ENCODE measurements at regions not wholly inside any gene's neighbourhood (a gene's known extent, or its start where the extent isn't known, plus 50 kb on each side); places are given as distances from the start of the nearest gene placed in this dataset.

DNA sequence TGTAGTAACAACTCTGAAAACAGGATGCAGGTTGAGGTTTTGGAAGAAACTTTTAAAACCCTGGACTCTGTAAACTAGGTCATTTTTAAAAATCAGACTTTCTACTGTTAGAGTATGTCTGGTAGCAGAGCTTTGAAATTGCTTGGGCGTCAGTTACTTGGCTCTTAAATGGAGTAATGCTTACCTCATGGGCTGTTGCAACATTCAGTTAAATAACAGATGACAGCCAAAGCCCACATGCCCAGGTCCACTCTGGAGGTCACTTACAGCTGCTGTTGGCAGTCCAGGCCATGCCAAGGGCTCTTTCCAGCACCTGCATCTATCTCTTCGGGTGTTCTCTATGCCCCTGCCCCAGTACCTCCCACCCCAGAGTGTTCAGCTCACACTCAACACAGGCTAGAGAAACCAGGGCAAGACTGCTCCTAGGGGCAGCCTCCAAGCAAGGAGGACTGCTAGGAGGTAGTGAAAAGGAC, 96.4 kb downstream of the BANF2 start:
- no peak for FAIRE-seq

DNA sequence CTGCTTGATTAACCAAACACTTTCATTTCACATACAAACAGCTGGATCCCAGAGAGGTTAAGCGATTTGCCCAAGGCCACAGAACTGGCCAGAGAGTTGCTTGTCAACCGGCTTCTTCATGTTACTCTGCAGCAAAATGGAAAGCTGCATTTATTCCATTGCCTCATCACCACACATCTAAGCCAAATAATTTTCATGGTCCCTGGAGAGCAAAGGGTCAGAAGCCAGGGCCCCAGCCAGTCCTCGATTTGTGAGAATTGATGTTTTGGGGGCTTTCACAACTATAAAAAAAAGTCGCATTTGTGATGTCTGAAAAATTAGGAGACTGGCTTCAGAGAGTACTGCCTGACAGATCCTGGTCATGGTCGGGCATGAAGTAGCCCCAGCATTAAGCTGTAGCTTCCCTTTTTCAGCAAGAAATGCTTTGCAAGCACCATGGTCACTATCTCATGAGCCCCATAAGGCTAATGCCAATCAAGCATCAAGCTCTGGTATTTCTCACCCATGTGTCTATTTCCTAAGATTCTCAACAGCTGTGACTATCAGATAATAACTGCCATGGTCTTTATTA, 95.8 kb downstream of the BANF2 start:
- Histone ChIP-seq H3K79me2 (ENCODE audit: insufficient read depth, low read length) (no peaks in the 10 kb centered on the region), H3K4me2 (ENCODE audit: low read length) (no peak overlapping the region), H2AFZ (ENCODE audit: low read depth, low read length) (no peak overlapping the region), H3K9me3 (ENCODE audit: insufficient read depth, low read depth, low read length) (no peaks in the 10 kb centered on the region), H3K27me3 (ENCODE audit: insufficient read depth, low read length) (no peaks in the 10 kb centered on the region), H3K36me3 (ENCODE audit: insufficient read depth, low read length) (no peaks in the 10 kb centered on the region), H4K20me1 (ENCODE audit: insufficient read depth, low read length) (no peaks in the 10 kb centered on the region), H3K9ac (ENCODE audit: low read length) (no peak overlapping the region), H3K4me3 (ENCODE audit: insufficient read depth, low read depth, low read length) (no peak overlapping the region), H3K27ac (ENCODE audit: low read depth, low read length) (no peak overlapping the region), H3K4me1 (ENCODE audit: insufficient read depth, low read length) (no peaks in the 10 kb centered on the region)
- no peak overlapping the region for H3K4me3 Mint-ChIP-seq (ENCODE audit: unreplicated experiment)
- peaks cover 6% of the 10 kb centered on the region for H3K4me1 Mint-ChIP-seq (ENCODE audit: low read depth, unreplicated experiment)
- no peak for DNase-seq (ENCODE audit: low read depth)
- no peak for TF ChIP-seq CTCF (IDR thresholded peaks at IDR 0.05; ENCODE audit: insufficient read depth, low read depth, low read length)
- TF ChIP-seq EZH2 (IDR thresholded peaks at IDR 0.05; ENCODE audit: insufficient read depth, low read length) = no peak
- peaks cover 11% of the 10 kb centered on the region for H3K9me3 Mint-ChIP-seq (ENCODE audit: unreplicated experiment)
- peaks cover 19% of the 10 kb centered on the region for H3K27me3 Mint-ChIP-seq (ENCODE audit: low read depth, unreplicated experiment)
- peaks cover 2% of the 10 kb centered on the region for H3K36me3 Mint-ChIP-seq (ENCODE audit: low read depth, unreplicated experiment)
- no peak overlapping the region for H3K27ac Mint-ChIP-seq (ENCODE audit: unreplicated experiment)
- no peak for FAIRE-seq

More for the DNA sequence above, 96.4 kb downstream of the BANF2 start:
- Histone ChIP-seq H3K27me3 (ENCODE audit: insufficient read depth, low read length) (no peaks in the 10 kb centered on the region), H3K9me3 (ENCODE audit: insufficient read depth, low read depth, low read length) (no peaks in the 10 kb centered on the region), H2AFZ (ENCODE audit: low read depth, low read length) (no peak overlapping the region), H3K4me1 (ENCODE audit: insufficient read depth, low read length) (no peaks in the 10 kb centered on the region), H3K4me2 (ENCODE audit: low read length) (no peak overlapping the region), H3K36me3 (ENCODE audit: insufficient read depth, low read length) (no peaks in the 10 kb centered on the region), H3K79me2 (ENCODE audit: insufficient read depth, low read length) (no peaks in the 10 kb centered on the region), H3K9ac (ENCODE audit: low read length) (no peak overlapping the region), H3K27ac (ENCODE audit: low read depth, low read length) (no peak overlapping the region), H4K20me1 (ENCODE audit: insufficient read depth, low read length) (no peaks in the 10 kb centered on the region), H3K4me3 (ENCODE audit: insufficient read depth, low read depth, low read length) (no peak overlapping the region)
- no peak for TF ChIP-seq CTCF (IDR thresholded peaks at IDR 0.05; ENCODE audit: insufficient read depth, low read depth, low read length)
- no peak for TF ChIP-seq EZH2 (IDR thresholded peaks at IDR 0.05; ENCODE audit: insufficient read depth, low read length)
- DNase-seq (ENCODE audit: low read depth) = peak; percentile 34
- Mint-ChIP-seq H3K27me3 (ENCODE audit: low read depth, unreplicated experiment) (peaks cover 18% of the 10 kb centered on the region), H3K4me3 (ENCODE audit: unreplicated experiment) (no peak overlapping the region), H3K4me1 (ENCODE audit: low read depth, unreplicated experiment) (peaks cover 6% of the 10 kb centered on the region), H3K27ac (ENCODE audit: unreplicated experiment) (no peak overlapping the region), H3K36me3 (ENCODE audit: low read depth, unreplicated experiment) (peaks cover 2% of the 10 kb centered on the region), H3K9me3 (ENCODE audit: unreplicated experiment) (peaks cover 11% of the 10 kb centered on the region)

DNA sequence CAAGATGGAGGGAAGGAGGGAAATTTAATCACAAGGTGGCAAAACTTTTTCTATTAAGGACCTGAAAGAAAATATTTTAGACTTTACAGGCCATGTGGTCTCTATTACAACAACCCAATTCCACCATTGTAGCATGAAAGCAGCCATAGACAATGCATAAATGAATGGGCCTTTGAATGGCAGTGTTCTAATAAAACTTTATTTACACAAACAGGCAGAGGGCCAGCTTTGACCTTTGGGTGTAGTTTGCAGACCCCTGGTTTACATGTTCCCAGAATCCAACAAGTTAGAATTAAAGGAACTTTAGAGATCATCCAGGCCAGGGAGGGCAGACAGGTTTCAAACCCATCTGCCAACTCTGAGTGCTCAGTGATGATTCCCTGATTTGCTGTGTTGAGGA, 95.2 kb downstream of the BANF2 start:
- no peak overlapping the region for H2AFZ ChIP-seq (ENCODE audit: low read depth, low read length)
- no peaks in the 10 kb centered on the region for H3K9me3 ChIP-seq (ENCODE audit: insufficient read depth, low read depth, low read length)
- no peaks in the 10 kb centered on the region for H3K4me1 ChIP-seq (ENCODE audit: insufficient read depth, low read length)
- no peaks in the 10 kb centered on the region for H3K79me2 ChIP-seq (ENCODE audit: insufficient read depth, low read length)
- no peak overlapping the region for H3K4me2 ChIP-seq (ENCODE audit: low read length)
- H4K20me1 ChIP-seq (ENCODE audit: insufficient read depth, low read length) = no peaks in the 10 kb centered on the region
- H3K36me3 ChIP-seq (ENCODE audit: insufficient read depth, low read length) = no peaks in the 10 kb centered on the region
- peaks cover 11% of the 10 kb centered on the region for H3K4me1 Mint-ChIP-seq (ENCODE audit: low read depth, unreplicated experiment)
- no peak overlapping the region for H3K4me3 ChIP-seq (ENCODE audit: insufficient read depth, low read depth, low read length)
- DNase-seq (ENCODE audit: low read depth) = no peak
- no peak for FAIRE-seq
- no peak overlapping the region for H3K27ac ChIP-seq (ENCODE audit: low read depth, low read length)
- peak overlapping the region; percentile 47 for H3K27ac Mint-ChIP-seq (ENCODE audit: unreplicated experiment)
- H3K36me3 Mint-ChIP-seq (ENCODE audit: low read depth, unreplicated experiment) = peaks cover 2% of the 10 kb centered on the region
- H3K9me3 Mint-ChIP-seq (ENCODE audit: unreplicated experiment) = peaks cover 6% of the 10 kb centered on the region
- no peak for TF ChIP-seq CTCF (IDR thresholded peaks at IDR 0.05; ENCODE audit: insufficient read depth, low read depth, low read length)
- no peak for TF ChIP-seq EZH2 (IDR thresholded peaks at IDR 0.05; ENCODE audit: insufficient read depth, low read length)
- H3K27me3 ChIP-seq (ENCODE audit: insufficient read depth, low read length) = no peaks in the 10 kb centered on the region
- peaks cover 22% of the 10 kb centered on the region for H3K27me3 Mint-ChIP-seq (ENCODE audit: low read depth, unreplicated experiment)
- H3K4me3 Mint-ChIP-seq (ENCODE audit: unreplicated experiment) = no peak overlapping the region
- H3K9ac ChIP-seq (ENCODE audit: low read length) = no peak overlapping the region
